GM12801 (cell line): ENCODE measurements at regions not wholly inside any gene's neighbourhood (a gene's known extent, or its start where the extent isn't known, plus 50 kb on each side); places are given as distances from the start of the nearest gene placed in this dataset.

Source experiments
- TF ChIP-seq, protein P1 (sequence below): IDR thresholded peaks from one replicate; pipeline ENCODE4 v1.5.1; 2011; ENCODE audit warnings: control low read depth; ENCODE audit not compliant: insufficient read length; ENCODE audit errors: extremely low read depth

DNA sequence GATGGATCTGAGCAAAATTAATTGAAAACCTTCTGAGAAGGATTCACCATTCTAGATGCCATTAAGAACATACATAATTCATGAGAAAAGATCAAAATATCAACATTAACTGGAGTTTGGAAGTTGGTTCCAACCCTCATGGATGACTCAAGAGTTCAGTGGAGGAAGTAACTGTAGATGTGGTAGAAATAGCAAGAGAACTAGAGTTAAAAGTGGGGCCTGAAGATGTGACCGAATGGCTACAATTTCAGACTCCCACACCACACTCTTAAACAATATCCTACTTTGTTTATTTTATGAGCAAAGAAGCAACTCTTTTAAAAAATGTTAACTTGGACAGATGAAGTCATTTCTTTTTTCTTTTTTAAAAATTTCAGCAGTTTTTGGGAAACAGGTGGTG lies 354.3 kb downstream of the KLF12 start:
- TF ChIP-seq, protein P1, sequence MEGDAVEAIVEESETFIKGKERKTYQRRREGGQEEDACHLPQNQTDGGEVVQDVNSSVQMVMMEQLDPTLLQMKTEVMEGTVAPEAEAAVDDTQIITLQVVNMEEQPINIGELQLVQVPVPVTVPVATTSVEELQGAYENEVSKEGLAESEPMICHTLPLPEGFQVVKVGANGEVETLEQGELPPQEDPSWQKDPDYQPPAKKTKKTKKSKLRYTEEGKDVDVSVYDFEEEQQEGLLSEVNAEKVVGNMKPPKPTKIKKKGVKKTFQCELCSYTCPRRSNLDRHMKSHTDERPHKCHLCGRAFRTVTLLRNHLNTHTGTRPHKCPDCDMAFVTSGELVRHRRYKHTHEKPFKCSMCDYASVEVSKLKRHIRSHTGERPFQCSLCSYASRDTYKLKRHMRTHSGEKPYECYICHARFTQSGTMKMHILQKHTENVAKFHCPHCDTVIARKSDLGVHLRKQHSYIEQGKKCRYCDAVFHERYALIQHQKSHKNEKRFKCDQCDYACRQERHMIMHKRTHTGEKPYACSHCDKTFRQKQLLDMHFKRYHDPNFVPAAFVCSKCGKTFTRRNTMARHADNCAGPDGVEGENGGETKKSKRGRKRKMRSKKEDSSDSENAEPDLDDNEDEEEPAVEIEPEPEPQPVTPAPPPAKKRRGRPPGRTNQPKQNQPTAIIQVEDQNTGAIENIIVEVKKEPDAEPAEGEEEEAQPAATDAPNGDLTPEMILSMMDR: no peak

DNA sequence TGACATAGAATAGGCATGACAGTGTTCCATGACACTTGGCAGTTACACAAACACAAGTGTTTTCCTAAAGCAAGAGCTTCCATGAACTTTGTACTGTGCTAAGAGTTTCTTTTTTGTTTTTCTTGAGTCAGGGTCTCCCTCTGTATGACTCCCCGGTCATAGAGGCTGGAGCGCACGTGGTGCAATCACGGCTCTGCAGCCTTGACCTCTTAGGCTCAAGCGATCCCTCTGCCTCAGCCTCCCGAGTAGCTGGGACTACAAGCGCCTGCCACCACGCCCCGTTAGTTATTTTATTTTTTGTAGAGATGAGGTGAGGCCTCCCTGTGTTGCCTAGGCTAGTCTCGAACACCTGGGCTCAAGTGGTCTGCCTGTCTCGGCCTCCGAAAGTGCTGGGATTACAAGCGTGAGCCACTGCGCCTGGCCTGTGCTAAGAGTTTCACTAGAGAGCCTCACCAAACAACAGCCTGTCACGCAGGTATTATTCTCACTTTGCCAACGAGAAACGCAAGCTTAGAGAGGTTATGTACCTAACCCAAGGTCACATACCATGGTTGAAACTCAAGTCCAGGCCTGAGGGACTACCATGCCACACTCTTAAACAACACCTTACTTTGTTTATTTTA lies 355.9 kb downstream of the KLF12 start:
- TF ChIP-seq, protein P1: no peak

DNA sequence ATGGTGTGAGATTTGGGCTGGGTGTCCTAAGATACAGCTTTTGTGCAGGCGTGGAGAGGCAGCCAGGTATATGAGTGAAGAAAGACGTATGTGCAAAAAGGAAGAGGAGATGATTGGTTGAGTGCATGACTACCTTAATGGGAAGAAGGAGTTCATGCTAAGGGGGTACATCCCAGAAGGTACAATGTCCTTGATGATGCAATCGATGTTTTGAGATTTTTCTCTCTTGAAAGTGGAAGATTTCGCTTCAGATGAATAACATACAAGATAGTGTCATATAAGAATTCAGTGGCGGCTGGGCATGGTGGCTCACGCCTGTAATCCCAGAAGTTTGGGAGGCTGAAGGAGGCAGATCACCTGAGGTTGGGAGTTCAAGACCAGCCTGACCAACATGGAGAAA lies 357.1 kb downstream of the KLF12 start:
- TF ChIP-seq, protein P1: no peak

DNA sequence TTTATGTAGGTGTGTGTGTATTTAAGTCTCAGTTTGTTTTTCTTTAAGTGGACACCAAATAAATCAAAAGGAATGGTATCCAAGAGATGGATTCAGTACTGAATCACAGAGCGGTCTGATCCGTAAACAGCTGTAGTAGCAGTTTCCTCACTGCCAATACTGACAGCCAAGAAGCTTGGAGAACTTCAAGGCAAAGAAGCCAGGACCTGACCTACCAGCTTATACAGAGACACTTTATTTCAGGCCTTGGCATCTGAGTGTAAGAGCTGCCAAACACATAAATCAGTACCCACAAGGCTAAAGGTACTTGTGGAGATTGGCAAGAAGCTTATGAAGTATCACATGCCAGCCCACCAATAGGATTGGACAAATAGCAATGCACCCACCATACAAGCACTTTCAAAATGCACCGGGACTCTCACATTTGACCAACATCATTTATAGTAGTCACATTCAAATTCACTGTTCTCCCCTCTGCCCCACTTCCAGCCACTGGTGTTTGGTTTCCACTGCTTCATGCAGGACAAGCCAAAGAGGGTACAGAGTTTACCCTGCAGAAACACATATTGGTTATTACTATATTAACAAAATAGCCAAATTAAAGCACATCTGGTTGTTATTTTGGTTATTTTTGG lies 357.9 kb downstream of the KLF12 start:
- TF ChIP-seq, protein P1: no peak

DNA sequence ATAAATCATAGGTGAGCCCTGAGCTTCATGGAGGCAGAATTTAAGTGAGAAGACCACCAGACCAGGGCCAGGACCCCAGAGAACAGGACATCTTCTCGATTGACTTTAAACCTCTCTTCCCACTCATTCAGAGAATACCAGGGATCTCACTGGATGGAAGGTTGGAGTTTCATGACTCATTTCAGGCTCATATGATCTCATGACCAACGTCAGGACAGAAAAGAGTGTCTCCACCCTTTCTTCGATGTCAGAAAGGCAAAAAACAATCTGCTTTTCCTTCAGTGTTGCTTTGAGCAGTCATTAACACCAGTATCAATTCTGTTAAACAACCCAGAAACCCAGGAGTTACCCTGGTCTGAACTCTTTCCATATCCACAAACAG lies 361.0 kb downstream of the KLF12 start:
- TF ChIP-seq, protein P1: no peak

DNA sequence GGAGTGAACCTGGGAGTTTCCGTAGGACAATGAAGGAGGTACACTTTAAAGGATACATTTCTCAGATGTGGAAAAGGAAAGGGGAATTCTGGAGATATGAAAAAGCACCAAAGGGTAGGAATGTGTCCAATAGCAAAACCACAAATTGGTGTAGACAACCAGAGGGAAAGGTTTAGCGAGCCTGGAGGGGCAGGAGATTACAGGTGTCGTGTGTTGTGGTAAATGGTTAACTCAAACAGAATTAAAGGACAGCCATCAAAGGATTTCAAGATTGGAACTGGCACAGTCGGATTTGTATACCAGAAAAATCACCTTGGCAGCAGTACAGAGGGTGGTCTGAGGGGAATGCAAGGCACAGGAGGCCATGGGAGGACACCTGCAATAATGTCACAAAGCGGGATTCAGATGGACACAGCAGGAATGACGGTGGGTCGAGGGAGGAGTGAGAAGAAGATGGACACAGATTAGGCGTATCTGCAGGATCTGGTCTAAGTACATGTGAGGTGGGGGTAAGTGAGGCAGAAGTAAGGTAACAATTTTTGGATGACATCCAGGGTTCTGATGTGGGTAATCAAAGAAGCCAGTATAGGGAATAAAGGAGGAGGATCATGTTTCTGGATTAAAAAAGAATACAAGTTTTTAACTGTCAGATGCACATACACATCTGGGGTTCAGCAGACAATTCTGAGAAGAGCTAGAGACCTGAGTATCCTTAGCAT lies 361.6 kb downstream of the KLF12 start:
- TF ChIP-seq, protein P1: no peak

DNA sequence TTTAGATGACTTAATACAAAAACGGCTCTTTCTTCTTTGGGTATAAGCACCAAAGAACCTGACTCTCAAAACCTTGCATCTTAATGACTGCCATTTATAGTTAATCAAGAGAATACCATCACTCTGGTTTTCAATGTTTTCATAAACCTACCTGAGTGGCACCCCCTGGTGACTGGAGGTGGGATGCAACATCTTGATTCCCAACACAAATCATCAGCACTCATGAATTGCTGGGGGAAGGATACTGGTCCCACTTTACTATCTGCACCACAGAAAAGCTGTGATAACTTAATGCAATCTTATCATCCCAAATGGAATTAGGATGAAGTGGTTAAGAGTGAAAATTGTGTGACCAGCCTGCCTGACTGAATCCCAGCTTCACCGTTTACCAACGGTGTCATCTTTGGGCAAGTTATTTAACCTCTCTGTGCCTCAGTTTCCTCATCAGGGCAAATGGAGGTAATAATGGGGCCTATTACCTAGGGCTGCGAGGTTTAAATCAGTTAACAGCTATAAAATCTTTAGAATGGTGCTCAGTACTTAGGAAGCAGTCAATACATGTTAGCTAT lies 366.4 kb downstream of the KLF12 start:
- TF ChIP-seq, protein P1: no peak
